AG04449 (cell line): ENCODE measurements at regions not wholly inside any gene's neighbourhood (a gene's known extent, or its start where the extent isn't known, plus 50 kb on each side); places are given as distances from the start of the nearest gene placed in this dataset.

Experiments used
- CTCF ChIA-PET: fragments of 350-600 bp; formaldehyde crosslinking; extraction: SDS; loops from one replicate; lab custom pipeline; 2021; ENCODE audit warnings: antibody characterized with exemption; lab: Yijun Ruan, JAX
- POLR2A ChIA-PET: fragments of 400-600, 350-600 bp; formaldehyde crosslinking; extraction: SDS; loops from one replicate; lab custom pipeline; 2020; ENCODE audit warnings: antibody characterized with exemption, inconsistent platforms; lab: Yijun Ruan, JAX
- DNase-seq: peaks from one replicate; pipeline ENCODE4 v3.0.0-alpha.2; 2010; ENCODE audit warnings: low read depth, low spot score
- H3K4me3 ChIP-seq: 2 replicates; pipeline ENCODE4 v1.5.1; 2011; ENCODE audit warnings: low read depth, mild to moderate bottlenecking, control low read depth, low read length
- CTCF ChIP-seq: IDR thresholded peaks from one replicate; pipeline ENCODE4 v1.5.1; 2011; ENCODE audit warnings: mild to moderate bottlenecking, moderate library complexity, low read length, control low read depth, inconsistent platforms; ENCODE audit not compliant: insufficient read depth; ENCODE audit errors: missing control alignments

- CTCF ChIA-PET, result interaction anchor here (1.1 kb wide), 1 partner anchor 10 kb away, joined by 3 read pairs; no protein-coding TSS in a partner anchor
These were observed 262.8 kb upstream of the MAP3K7 start for GRCh38 chr6:90849686-90850085.

GRCh38 chr6:90846824-90847223 is 260.0 kb upstream of the MAP3K7 start:
- TF ChIP-seq CTCF, result no peak
- CTCF ChIA-PET, result no interaction called here

More at GRCh38 chr6:90849686-90850085, 262.8 kb upstream of the MAP3K7 start:
- H3K4me3 ChIP-seq, result no peak overlapping the region
- DNase-seq, result no peak
- POLR2A ChIA-PET, result no interaction called here
- TF ChIP-seq CTCF, result no peak

GRCh38 chr6:90835596-90836212 is 248.8 kb upstream of the MAP3K7 start:
- CTCF ChIA-PET, result no interaction called here
- POLR2A ChIA-PET, result no interaction called here
- H3K4me3 ChIP-seq, result no peak overlapping the region
- DNase-seq, result no peak
- no peak for TF ChIP-seq CTCF

More at GRCh38 chr6:90846824-90847223, 260.0 kb upstream of the MAP3K7 start:
- POLR2A ChIA-PET, result no interaction called here
- H3K4me3 ChIP-seq, result no peak overlapping the region
- no peak for DNase-seq

- H3K4me3 ChIP-seq, result no peak overlapping the region
- no peak for DNase-seq
- POLR2A ChIA-PET, result no interaction called here
- no peak for TF ChIP-seq CTCF
- CTCF ChIA-PET, result no interaction called here
These were observed 242.4 kb upstream of the MAP3K7 start for GRCh38 chr6:90829311-90829710.

- no peak overlapping the region for H3K4me3 ChIP-seq
- DNase-seq, result no peak
- ChIA-PET POLR2A (no interaction called here), CTCF (no interaction called here)
- no peak for TF ChIP-seq CTCF
These were observed 233.6 kb upstream of the MAP3K7 start for GRCh38 chr6:90820436-90820835.

GRCh38 chr6:90819483-90819882 is 232.6 kb upstream of the MAP3K7 start:
- TF ChIP-seq CTCF, result no peak
- DNase-seq, result no peak
- no peak overlapping the region for H3K4me3 ChIP-seq
- POLR2A ChIA-PET, result no interaction called here
- CTCF ChIA-PET, result no interaction called here
